ENCODE measurements at regions not wholly inside any gene's neighbourhood (a gene's known extent, or its start where the extent isn't known, plus 50 kb on each side); places are given as distances from the start of the nearest gene placed in this dataset.

DNA sequence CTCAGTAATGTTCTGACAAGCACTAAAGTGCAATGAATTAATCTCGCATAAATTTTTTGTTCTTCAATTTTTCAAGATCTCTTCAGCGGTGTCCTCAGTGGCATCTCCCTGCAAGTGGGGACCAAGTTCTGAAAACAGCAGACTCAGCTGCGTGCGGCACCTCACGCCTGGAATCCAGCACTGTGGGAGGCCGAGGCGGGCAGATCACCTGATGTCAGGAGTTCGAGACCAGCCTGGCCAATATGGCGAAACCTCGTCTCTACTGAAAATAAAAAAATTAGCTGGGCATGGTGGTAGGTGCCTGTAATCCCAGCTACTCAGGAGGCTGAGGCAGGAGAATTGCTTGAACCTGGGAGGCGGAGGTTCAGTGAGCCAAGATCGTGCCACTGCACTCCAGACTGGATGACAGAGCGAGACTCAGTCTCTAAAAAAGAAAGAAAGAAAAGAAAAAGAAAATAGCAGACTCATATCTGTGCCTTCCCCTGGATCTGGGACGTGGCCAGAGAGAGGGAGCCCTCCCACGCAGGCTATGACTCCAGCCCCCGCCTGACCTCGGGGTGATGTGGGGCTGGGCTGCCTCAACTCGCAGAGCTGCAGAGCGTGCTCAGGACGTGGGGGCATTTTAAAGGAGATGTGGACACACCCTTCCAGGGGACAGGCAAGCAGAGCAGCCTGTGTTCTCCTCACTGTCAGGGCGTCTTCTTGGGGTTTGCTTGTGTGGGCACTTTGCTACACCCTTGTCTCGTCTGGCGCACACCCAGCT, 346.6 kb downstream of the BRD1 start:
- POLR2A ChIA-PET (ENCODE audit: unreplicated experiment), result no interaction called here
- Histone ChIP-seq H3K4me1 (ENCODE audit: insufficient read depth, low read length) (no peaks in the 10 kb centered on the region; the same call in 1 of the 2 replicates), H3K9me3 (ENCODE audit: low read length) (no peaks in the 10 kb centered on the region), H2AFZ (ENCODE audit: low read length) (peak overlapping the region; percentile 29; the same call in 1 of the 2 replicates), H3K9ac (ENCODE audit: low read length) (no peak overlapping the region), H3K79me2 (ENCODE audit: low read length) (no peaks in the 10 kb centered on the region), H3K4me2 (ENCODE audit: low read length) (peak overlapping the region; percentile 69), H4K20me1 (ENCODE audit: low read length) (no peaks in the 10 kb centered on the region), H3K36me3 (ENCODE audit: low read depth, low read length) (no peaks in the 10 kb centered on the region), H3K9me2 (replicated peaks; ENCODE audit: low read length) (no peaks in the 10 kb centered on the region), H3K4me3 (ENCODE audit: low read length) (peak overlapping the region; percentile 44; the same call in 1 of the 2 replicates), H3K27me3 (ENCODE audit: low read length) (peaks cover 53% of the 10 kb centered on the region), H3K27ac (ENCODE audit: low read length) (no peak overlapping the region), H3F3A (ENCODE audit: low read length, unreplicated experiment) (no peaks in the 10 kb centered on the region)
- BruUV-seq (replicated peaks), result no TSS peak
- intact Hi-C loops (cut with micrococcal nuclease), result no loop called here
- DNase-seq (no peak), ATAC-seq (no peak)
- CTCF ChIA-PET, result no interaction called here
- TF ChIP-seq EZH2phosphoT487 (IDR thresholded peaks at IDR 0.05; ENCODE audit: borderline replicate concordance, low read length) (no peak), EZH2 (IDR thresholded peaks at IDR 0.05; ENCODE audit: low read length, unreplicated experiment) (no peak)
- TF ChIP-seq, protein P1, sequence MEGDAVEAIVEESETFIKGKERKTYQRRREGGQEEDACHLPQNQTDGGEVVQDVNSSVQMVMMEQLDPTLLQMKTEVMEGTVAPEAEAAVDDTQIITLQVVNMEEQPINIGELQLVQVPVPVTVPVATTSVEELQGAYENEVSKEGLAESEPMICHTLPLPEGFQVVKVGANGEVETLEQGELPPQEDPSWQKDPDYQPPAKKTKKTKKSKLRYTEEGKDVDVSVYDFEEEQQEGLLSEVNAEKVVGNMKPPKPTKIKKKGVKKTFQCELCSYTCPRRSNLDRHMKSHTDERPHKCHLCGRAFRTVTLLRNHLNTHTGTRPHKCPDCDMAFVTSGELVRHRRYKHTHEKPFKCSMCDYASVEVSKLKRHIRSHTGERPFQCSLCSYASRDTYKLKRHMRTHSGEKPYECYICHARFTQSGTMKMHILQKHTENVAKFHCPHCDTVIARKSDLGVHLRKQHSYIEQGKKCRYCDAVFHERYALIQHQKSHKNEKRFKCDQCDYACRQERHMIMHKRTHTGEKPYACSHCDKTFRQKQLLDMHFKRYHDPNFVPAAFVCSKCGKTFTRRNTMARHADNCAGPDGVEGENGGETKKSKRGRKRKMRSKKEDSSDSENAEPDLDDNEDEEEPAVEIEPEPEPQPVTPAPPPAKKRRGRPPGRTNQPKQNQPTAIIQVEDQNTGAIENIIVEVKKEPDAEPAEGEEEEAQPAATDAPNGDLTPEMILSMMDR (conservative IDR thresholded peaks at IDR 0.05; ENCODE audit: low read depth, low read length), result no peak

DNA sequence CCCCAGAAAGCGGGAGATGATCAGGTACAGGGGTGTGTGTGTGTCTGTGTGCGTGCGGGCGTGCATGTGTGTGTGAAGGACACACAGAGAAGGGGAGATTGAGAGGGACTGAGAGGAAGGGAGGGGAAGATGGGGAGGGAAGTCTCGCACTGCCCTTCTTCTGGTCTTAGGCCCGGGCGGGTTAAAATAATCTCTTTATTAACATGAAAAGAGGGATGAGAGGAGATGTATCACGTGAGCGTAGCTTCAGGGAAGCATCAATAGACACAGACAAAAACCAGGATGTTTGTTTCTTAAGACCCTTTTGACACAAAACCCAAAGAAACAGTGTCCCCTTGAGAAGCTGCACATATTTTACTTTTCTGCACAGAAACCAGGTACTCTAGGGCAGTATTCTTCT, 347.3 kb downstream of the BRD1 start:
- TF ChIP-seq, protein P1 (conservative IDR thresholded peaks at IDR 0.05; ENCODE audit: low read depth, low read length), result no peak
- Histone ChIP-seq H2AFZ (ENCODE audit: low read length) (no peak overlapping the region), H3K4me3 (ENCODE audit: low read length) (no peak overlapping the region), H3F3A (ENCODE audit: low read length, unreplicated experiment) (no peaks in the 10 kb centered on the region), H4K20me1 (ENCODE audit: low read length) (no peaks in the 10 kb centered on the region), H3K4me1 (ENCODE audit: insufficient read depth, low read length) (no peaks in the 10 kb centered on the region; the same call in 1 of the 2 replicates), H3K4me2 (ENCODE audit: low read length) (no peak overlapping the region), H3K9me3 (ENCODE audit: low read length) (no peaks in the 10 kb centered on the region), H3K79me2 (ENCODE audit: low read length) (no peaks in the 10 kb centered on the region), H3K36me3 (ENCODE audit: low read depth, low read length) (no peaks in the 10 kb centered on the region), H3K27ac (ENCODE audit: low read length) (no peak overlapping the region), H3K9me2 (replicated peaks; ENCODE audit: low read length) (no peaks in the 10 kb centered on the region), H3K9ac (ENCODE audit: low read length) (no peak overlapping the region), H3K27me3 (ENCODE audit: low read length) (peaks cover 60% of the 10 kb centered on the region)
- ATAC-seq, result no peak
- ChIA-PET CTCF (no interaction called here), POLR2A (ENCODE audit: unreplicated experiment) (no interaction called here)
- DNase-seq, result no peak
- BruUV-seq (replicated peaks), result no TSS peak
- intact Hi-C loops (cut with micrococcal nuclease), result no loop called here

GRCh38 chr22:49479566-49479965, 348.1 kb downstream of the BRD1 start:
- ATAC-seq (no peak), DNase-seq (no peak)
- TF ChIP-seq, protein P1 (conservative IDR thresholded peaks at IDR 0.05; ENCODE audit: low read depth, low read length), result no peak
- TF ChIP-seq EZH2phosphoT487 (IDR thresholded peaks at IDR 0.05; ENCODE audit: borderline replicate concordance, low read length) (no peak), EZH2 (IDR thresholded peaks at IDR 0.05; ENCODE audit: low read length, unreplicated experiment) (no peak)
- H4K20me1 ChIP-seq (ENCODE audit: low read length), result no peaks in the 10 kb centered on the region
- peaks cover 68% of the 10 kb centered on the region for H3K27me3 ChIP-seq (ENCODE audit: low read length)
- no peaks in the 10 kb centered on the region; the same call in 1 of the 2 replicates for H3K4me1 ChIP-seq (ENCODE audit: insufficient read depth, low read length)
- no peaks in the 10 kb centered on the region for H3K9me3 ChIP-seq (ENCODE audit: low read length)
- no peak overlapping the region for H3K4me2 ChIP-seq (ENCODE audit: low read length)
- no peaks in the 10 kb centered on the region for H3K79me2 ChIP-seq (ENCODE audit: low read length)
- BruUV-seq (replicated peaks), result no TSS peak
- H3K9me2 ChIP-seq (replicated peaks; ENCODE audit: low read length), result no peaks in the 10 kb centered on the region
- POLR2A ChIA-PET (ENCODE audit: unreplicated experiment), result no interaction called here
- CTCF ChIA-PET, result no interaction called here
- intact Hi-C loops (cut with micrococcal nuclease), result no loop called here
- H3K27ac ChIP-seq (ENCODE audit: low read length), result no peak overlapping the region
- H2AFZ ChIP-seq (ENCODE audit: low read length), result no peak overlapping the region
- no peaks in the 10 kb centered on the region for H3K36me3 ChIP-seq (ENCODE audit: low read depth, low read length)
- H3K4me3 ChIP-seq (ENCODE audit: low read length), result no peak overlapping the region
- H3K9ac ChIP-seq (ENCODE audit: low read length), result no peak overlapping the region
- no peaks in the 10 kb centered on the region for H3F3A ChIP-seq (ENCODE audit: low read length, unreplicated experiment)

All from PC-3 (cell line).